SK-N-SH (cell line): ENCODE measurements at regions not wholly inside any gene's neighbourhood (a gene's known extent, or its start where the extent isn't known, plus 50 kb on each side); places are given as distances from the start of the nearest gene placed in this dataset.
A peak's percentile ranks its signal among the peaks of the same experiment; 100 is the strongest.

ENCODE experiments used
- CTCF ChIA-PET: fragments of 300-600, 350-600 bp; formaldehyde crosslinking; extraction: SDS; loops from one replicate; lab custom pipeline; 2021; lab: Yijun Ruan, JAX
- POLR2A ChIA-PET: fragments of 350-600 bp; sonication (Branson Sonifier 250); formaldehyde crosslinking; extraction: SDS; loops from one replicate; lab custom pipeline; 2020; ENCODE audit warnings: antibody characterized with exemption, inconsistent platforms; lab: Yijun Ruan, JAX
- DNase-seq: peaks from one replicate; pipeline ENCODE4 v3.0.0; 2012
- H2AFZ ChIP-seq: fragments of 200-600 bp; sonication (generic); 2 replicates; pipeline ENCODE4 v1.8.1; 2016; ENCODE audit warnings: antibody characterized with exemption, mild to moderate bottlenecking, low read depth
- H3F3A ChIP-seq: fragments of 200-600 bp; sonication (generic); replicated peaks from 2 replicates; pipeline ENCODE3; 2016; ENCODE audit warnings: antibody characterized with exemption, mild to moderate bottlenecking; ENCODE audit not compliant: insufficient read depth
- H3K27ac ChIP-seq, 2 experiments: fragments of 200-500 bp in 1 of 2; fragments of 200-600 bp in 1 of 2; sonication (Bioruptor generic) in 1 of 2; sonication (generic), shearing (Covaris generic) in 1 of 2; 2 replicates each; pipeline versions ENCODE4 v1.5.1 to v1.6.1; 2014 to 2016; ENCODE audit warnings: low read depth in 2 of 2, inconsistent platforms in 1 of 2, low read length in 1 of 2, mild to moderate bottlenecking in 1 of 2, mixed read lengths in 1 of 2
- H3K27me3 ChIP-seq: fragments of 200-600 bp; sonication (generic), shearing (Covaris generic); 2 replicates; pipeline ENCODE4 v1.6.1; 2016; ENCODE audit warnings: mixed run types; ENCODE audit not compliant: insufficient read depth
- H3K36me3 ChIP-seq, 2 experiments: fragments of 200-500 bp in 1 of 2; fragments of 200-600 bp in 1 of 2; sonication (Bioruptor generic) in 1 of 2; sonication (generic) in 1 of 2; replicated peaks in 1 of 2; 2 replicates each; pipeline versions ENCODE3 to v1.5.1; 2014 to 2016; ENCODE audit warnings: low read length in 1 of 2, mild to moderate bottlenecking in 1 of 2; ENCODE audit not compliant: insufficient read depth in 2 of 2, control insufficient read depth in 1 of 2
- H3K4me1 ChIP-seq, 2 experiments: fragments of 200-500 bp in 1 of 2; fragments of 200-600 bp in 1 of 2; sonication (Bioruptor generic) in 1 of 2; sonication (generic), shearing (Covaris generic) in 1 of 2; 2 replicates each; pipeline versions ENCODE4 v1.5.1 to v1.6.1; 2014 to 2016; ENCODE audit warnings: low read depth in 1 of 2, low read length in 1 of 2, mixed run types in 1 of 2; ENCODE audit not compliant: insufficient read depth in 2 of 2, control insufficient read depth in 1 of 2
- H3K4me2 ChIP-seq: fragments of 200-600 bp; sonication (generic), shearing (Covaris generic); 2 replicates; pipeline ENCODE4 v1.6.1; 2017; ENCODE audit warnings: mixed run types
- H3K4me3 ChIP-seq, 2 experiments: fragments of 200-500 bp in 1 of 2; fragments of 200-600 bp in 1 of 2; sonication (Bioruptor generic) in 1 of 2; sonication (generic), shearing (Covaris generic) in 1 of 2; 2 replicates each; pipeline versions ENCODE4 v1.5.1 to v1.8.1; 2014 to 2016; ENCODE audit warnings: low read depth in 2 of 2, inconsistent platforms in 1 of 2, low read length in 1 of 2, mild to moderate bottlenecking in 1 of 2, mixed read lengths in 1 of 2, moderate library complexity in 1 of 2
- H3K79me2 ChIP-seq: fragments of 200-600 bp; sonication (generic); 2 replicates; pipeline ENCODE4 v1.8.1; 2017; ENCODE audit warnings: mild to moderate bottlenecking; ENCODE audit not compliant: insufficient read depth
- H3K9ac ChIP-seq: fragments of 200-600 bp; sonication (generic); 2 replicates; pipeline ENCODE4 v1.6.1; 2017; ENCODE audit warnings: mixed run types
- H3K9me2 ChIP-seq: fragments of 200-600 bp; sonication (generic); 2 replicates; pipeline ENCODE4 v1.6.1; 2017; ENCODE audit warnings: mixed run types
- H3K9me3 ChIP-seq: fragments of 200-600 bp; sonication (generic); 2 replicates; pipeline ENCODE4 v1.6.1; 2017; ENCODE audit warnings: mixed run types, mild to moderate bottlenecking, moderate library complexity
- H4K20me1 ChIP-seq: fragments of 200-600 bp; sonication (generic); 2 replicates; pipeline ENCODE4 v1.6.1; 2017; ENCODE audit warnings: mild to moderate bottlenecking, mixed run types; ENCODE audit not compliant: insufficient read depth
- ELF1 ChIP-seq: IDR thresholded peaks from 2 replicates; pipeline ENCODE4 v1.4.0; 2012
- EP300 ChIP-seq, 2 experiments: IDR thresholded peaks; 2 replicates each; pipeline versions ENCODE4 v1.4.0 to v1.6.1; 2012; ENCODE audit warnings: borderline replicate concordance in 1 of 2, low read depth in 1 of 2, low read length in 1 of 2
- FOSL2 ChIP-seq: IDR thresholded peaks from 2 replicates; pipeline ENCODE4 v1.4.0; 2012; ENCODE audit warnings: low read depth, mild to moderate bottlenecking, moderate library complexity, borderline replicate concordance
- FOXM1 ChIP-seq: IDR thresholded peaks from 2 replicates; pipeline ENCODE4 v1.4.0; 2012; ENCODE audit warnings: low read depth, mild to moderate bottlenecking
- NRF1 ChIP-seq: IDR thresholded peaks from 2 replicates; pipeline ENCODE4 v1.6.1; 2012; ENCODE audit warnings: low read depth, mild to moderate bottlenecking, low read length
- RCOR1 ChIP-seq: fragments of 150-350 bp; IDR thresholded peaks from 2 replicates; pipeline ENCODE4 v1.6.1; 2017; ENCODE audit warnings: antibody characterized with exemption, low read length
- RXRA ChIP-seq: IDR thresholded peaks from 2 replicates; pipeline ENCODE4 v1.4.0; 2012; ENCODE audit warnings: low read depth, mild to moderate bottlenecking, borderline replicate concordance
- TAF1 ChIP-seq: IDR thresholded peaks from 2 replicates; pipeline ENCODE4 v1.6.1; 2012; ENCODE audit warnings: low read depth, mild to moderate bottlenecking, low read length, moderate library complexity, borderline replicate concordance
- TCF12 ChIP-seq: IDR thresholded peaks from 2 replicates; pipeline ENCODE4 v1.4.0; 2012
- USF1 ChIP-seq: IDR thresholded peaks from 2 replicates; pipeline ENCODE4 v1.4.0; 2012; ENCODE audit warnings: low read depth, borderline replicate concordance
- USF2 ChIP-seq: fragments of 150-350 bp; IDR thresholded peaks from 2 replicates; pipeline ENCODE4 v1.6.1; 2017; ENCODE audit warnings: antibody characterized with exemption, low read length, low read depth, borderline replicate concordance
- YY1 ChIP-seq: IDR thresholded peaks from 2 replicates; pipeline ENCODE4 v1.4.0; 2012; ENCODE audit warnings: low read depth, mild to moderate bottlenecking
- WGBS: methylation state at CpG from one replicate; pipeline ENCODE4 v1.1.6; 2017; ENCODE audit warnings: low lambda C conversion rate; 5-methylcytosine and 5-hydroxymethylcytosine counted together
- TF ChIP-seq, protein P1 (sequence below): fragments of 150-350 bp; IDR thresholded peaks from 2 replicates; pipeline ENCODE4 v1.6.1; 2016; ENCODE audit warnings: mild to moderate bottlenecking, low read depth, low read length

DNA sequence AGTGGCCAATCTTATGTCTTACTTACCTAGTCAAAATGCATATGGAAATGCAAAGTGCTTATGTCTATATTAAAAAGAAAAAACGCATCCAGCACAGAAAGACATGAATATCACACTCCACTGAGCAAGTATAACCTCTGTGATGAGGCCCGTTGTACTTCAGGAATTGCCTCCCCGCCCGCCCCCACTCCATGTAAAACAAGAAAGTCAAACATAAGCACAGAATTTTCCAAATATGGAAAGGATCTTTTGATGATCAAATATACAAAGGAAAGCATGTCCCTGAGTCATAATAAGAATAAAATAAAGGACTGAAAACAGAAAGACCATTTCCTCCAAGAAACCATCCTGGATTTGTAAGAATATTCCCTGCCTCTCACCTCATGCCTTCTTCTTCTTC is 229.1 kb downstream of the BAMBI start:
- Histone ChIP-seq H3K27me3 (no peaks in the 10 kb centered on the region), H3K9ac (peak overlapping the region; percentile 10; the same call in 1 of the 2 replicates), H3K36me3 (no peaks in the 10 kb centered on the region), H4K20me1 (no peaks in the 10 kb centered on the region), H2AFZ (peak overlapping the region; percentile 79; the same call in 1 of the 2 replicates), H3K9me3 (no peaks in the 10 kb centered on the region), H3K4me2 (0 out of 2 replicates have a peak overlapping the region, but pooled peaks have one; percentile 10), H3F3A (peaks cover 29% of the 10 kb centered on the region), H3K4me3 (no peak overlapping the region; a peak in 1 of 4 replicates), H3K4me1 (peaks cover 9 to 14% of the 10 kb centered on the region in 2 experiments; a peak in 3 of 4 replicates), H3K79me2 (no peaks in the 10 kb centered on the region), H3K9me2 (no peaks in the 10 kb centered on the region), H3K27ac (peak overlapping the region in 1 of 2 experiments; percentile 46; a peak in 2 of 4 replicates)
- TF ChIP-seq ELF1: no peak
- no peak for TF ChIP-seq FOXM1
- no peak for TF ChIP-seq RCOR1
- no peak for TF ChIP-seq NRF1
- TF ChIP-seq EP300 (IDR thresholded peaks at IDR 0.05; ENCODE audit: borderline replicate concordance in 1 of 2, low read depth in 1 of 2, low read length in 1 of 2): no peak
- no peak for TF ChIP-seq YY1
- TF ChIP-seq FOSL2: no peak
- no peak for TF ChIP-seq TCF12
- TF ChIP-seq, protein P1, sequence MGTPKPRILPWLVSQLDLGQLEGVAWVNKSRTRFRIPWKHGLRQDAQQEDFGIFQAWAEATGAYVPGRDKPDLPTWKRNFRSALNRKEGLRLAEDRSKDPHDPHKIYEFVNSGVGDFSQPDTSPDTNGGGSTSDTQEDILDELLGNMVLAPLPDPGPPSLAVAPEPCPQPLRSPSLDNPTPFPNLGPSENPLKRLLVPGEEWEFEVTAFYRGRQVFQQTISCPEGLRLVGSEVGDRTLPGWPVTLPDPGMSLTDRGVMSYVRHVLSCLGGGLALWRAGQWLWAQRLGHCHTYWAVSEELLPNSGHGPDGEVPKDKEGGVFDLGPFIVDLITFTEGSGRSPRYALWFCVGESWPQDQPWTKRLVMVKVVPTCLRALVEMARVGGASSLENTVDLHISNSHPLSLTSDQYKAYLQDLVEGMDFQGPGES: no peak
- TF ChIP-seq RXRA: no peak
- TF ChIP-seq TAF1: no peak
- DNase-seq: no peak
- ChIA-PET CTCF (interaction anchor here (1.0 kb wide), 1 partner anchor 10 kb away, joined by 4 read pairs; no protein-coding TSS in a partner anchor), POLR2A (no interaction called here)
- WGBS: 62% methylated on average over 4 of the region's 4 CpGs

- Histone ChIP-seq H3K4me1 (peaks cover 9 to 14% of the 10 kb centered on the region in 2 experiments; a peak in 3 of 4 replicates), H3K4me2 (no peak overlapping the region), H3K9me2 (no peaks in the 10 kb centered on the region), H2AFZ (no peak overlapping the region; the same call in 1 of the 2 replicates), H3F3A (peaks cover 31% of the 10 kb centered on the region), H3K27me3 (no peaks in the 10 kb centered on the region), H3K79me2 (no peaks in the 10 kb centered on the region), H3K36me3 (no peaks in the 10 kb centered on the region), H3K4me3 (no peak overlapping the region), H3K9ac (no peak overlapping the region), H3K27ac (peak overlapping the region in 1 of 2 experiments; percentile 46; a peak in 2 of 4 replicates), H4K20me1 (no peaks in the 10 kb centered on the region), H3K9me3 (no peaks in the 10 kb centered on the region)
- 83% methylated on average over 3 of the region's 3 CpGs for WGBS
- no peak for DNase-seq
- ChIA-PET POLR2A (no interaction called here), CTCF (interaction anchor here (1.0 to 1.9 kb wide), 2 partner anchors 10 to 243 kb away, joined by 4 to 5 read pairs; no protein-coding TSS in a partner anchor)
- TF ChIP-seq USF1: no peak
- TF ChIP-seq FOSL2: peak; percentile 46; the same call in 1 of the 2 replicates
- no peak for TF ChIP-seq USF2
These were observed 229.6 kb downstream of the BAMBI start for GRCh38 chr10:28906934-28907333.
